ENCODE measurements at regions not wholly inside any gene's neighbourhood (a gene's known extent, or its start where the extent isn't known, plus 50 kb on each side); places are given as distances from the start of the nearest gene placed in this dataset.

GRCh38 chr19:31706131-31706530, 356.9 kb upstream of the TSHZ3 start:
- TF ChIP-seq KDM1A (IDR thresholded peaks at IDR 0.05; ENCODE audit: borderline replicate concordance, low read length) (no peak), GABPA (IDR thresholded peaks at IDR 0.05; ENCODE audit: borderline replicate concordance, insufficient read depth, low read length) (no peak), FOSL1 (IDR thresholded peaks at IDR 0.05; ENCODE audit: insufficient read depth, low read depth, low read length) (no peak), EP300 (IDR thresholded peaks at IDR 0.05; ENCODE audit: borderline replicate concordance in 1 of 2, low read depth in 2 of 2, low read length in 2 of 2) (no peak), POLR2A (IDR thresholded peaks at IDR 0.05; ENCODE audit: control extremely low read depth in 1 of 2, low read depth in 2 of 2, low read length in 2 of 2) (no peak), CTCF (IDR thresholded peaks at IDR 0.05; ENCODE audit: control extremely low read depth in 1 of 3, insufficient read depth in 1 of 3, low read depth in 1 of 3, low read length in 3 of 3) (no peak), POLR2AphosphoS5 (IDR thresholded peaks at IDR 0.05; ENCODE audit: low read depth, low read length) (no peak), EGR1 (IDR thresholded peaks at IDR 0.05; ENCODE audit: borderline replicate concordance, low read depth, low read length) (no peak), MAX (IDR thresholded peaks at IDR 0.05) (no peak), CEBPB (IDR thresholded peaks at IDR 0.05; ENCODE audit: low read depth, low read length) (no peak), RXRA (IDR thresholded peaks at IDR 0.05; ENCODE audit: insufficient read depth, low read depth, low read length) (no peak), RAD21 (IDR thresholded peaks at IDR 0.05 in 1 of 2, conservative IDR thresholded peaks at IDR 0.05 in 1 of 2; ENCODE audit: low read depth in 2 of 2, low read length in 2 of 2) (no peak), JUND (IDR thresholded peaks at IDR 0.05; ENCODE audit: low read length) (no peak), GTF2F1 (IDR thresholded peaks at IDR 0.05; ENCODE audit: borderline replicate concordance, low read depth, low read length) (no peak)
